ENCODE measurements at regions not wholly inside any gene's neighbourhood (a gene's known extent, or its start where the extent isn't known, plus 50 kb on each side); places are given as distances from the start of the nearest gene placed in this dataset.

DNA sequence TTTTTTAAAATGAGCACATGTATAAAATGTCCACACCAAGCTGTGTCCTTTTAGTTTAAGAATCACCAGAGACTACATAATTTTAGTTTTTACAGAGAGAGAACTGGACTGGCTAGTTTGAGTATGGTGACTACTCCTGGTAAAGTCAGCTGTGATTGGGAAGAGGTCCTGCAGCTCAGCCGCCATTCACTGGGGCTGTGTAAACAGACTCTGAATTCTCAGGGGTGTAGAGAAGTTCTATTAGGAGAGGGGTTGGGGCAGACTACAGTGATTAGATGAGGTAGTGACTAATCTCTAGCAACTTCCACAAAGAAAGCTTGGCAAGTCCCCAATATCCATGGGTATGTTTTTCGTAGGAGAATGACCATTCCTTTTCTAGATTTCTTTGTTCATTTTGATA is 341.2 kb upstream of the MAP3K7 start:
- no peak for DNase-seq (ENCODE audit: low spot score in 2 of 2)
- intact Hi-C loops (cut with DNase I; ENCODE audit: low total_unique reads): no loop called here
- H3K4me3 ChIP-seq (ENCODE audit: low read depth, poor library complexity, severe bottlenecking): no peak overlapping the region
- 69 to 77% methylated on average over 2 of the region's 2 CpGs for WGBS, 2 donors
- TF ChIP-seq, protein P1, sequence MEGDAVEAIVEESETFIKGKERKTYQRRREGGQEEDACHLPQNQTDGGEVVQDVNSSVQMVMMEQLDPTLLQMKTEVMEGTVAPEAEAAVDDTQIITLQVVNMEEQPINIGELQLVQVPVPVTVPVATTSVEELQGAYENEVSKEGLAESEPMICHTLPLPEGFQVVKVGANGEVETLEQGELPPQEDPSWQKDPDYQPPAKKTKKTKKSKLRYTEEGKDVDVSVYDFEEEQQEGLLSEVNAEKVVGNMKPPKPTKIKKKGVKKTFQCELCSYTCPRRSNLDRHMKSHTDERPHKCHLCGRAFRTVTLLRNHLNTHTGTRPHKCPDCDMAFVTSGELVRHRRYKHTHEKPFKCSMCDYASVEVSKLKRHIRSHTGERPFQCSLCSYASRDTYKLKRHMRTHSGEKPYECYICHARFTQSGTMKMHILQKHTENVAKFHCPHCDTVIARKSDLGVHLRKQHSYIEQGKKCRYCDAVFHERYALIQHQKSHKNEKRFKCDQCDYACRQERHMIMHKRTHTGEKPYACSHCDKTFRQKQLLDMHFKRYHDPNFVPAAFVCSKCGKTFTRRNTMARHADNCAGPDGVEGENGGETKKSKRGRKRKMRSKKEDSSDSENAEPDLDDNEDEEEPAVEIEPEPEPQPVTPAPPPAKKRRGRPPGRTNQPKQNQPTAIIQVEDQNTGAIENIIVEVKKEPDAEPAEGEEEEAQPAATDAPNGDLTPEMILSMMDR (IDR thresholded peaks at IDR 0.05): no peak
- no peak for TF ChIP-seq POLR2A (IDR thresholded peaks at IDR 0.05)

DNA sequence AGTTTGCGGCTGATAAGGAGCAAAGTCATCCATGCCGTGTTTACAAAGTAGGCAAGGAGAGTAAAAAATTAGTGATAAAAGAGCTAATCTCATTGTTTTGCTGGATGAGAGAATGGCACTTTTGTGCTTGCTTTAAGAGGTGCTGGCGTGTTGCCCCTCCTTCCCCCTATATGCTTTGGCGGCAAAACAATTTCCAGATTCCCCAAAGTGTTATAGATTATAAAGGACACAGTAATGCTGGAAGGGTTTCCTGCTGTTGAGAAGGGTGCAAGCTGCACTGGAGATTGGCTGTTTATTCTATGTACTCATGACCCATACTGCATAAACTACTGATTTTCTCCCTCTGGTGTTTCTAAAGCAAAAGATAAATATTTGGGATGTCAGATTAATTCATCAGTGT is 338.9 kb upstream of the MAP3K7 start:
- TF ChIP-seq POLR2A (IDR thresholded peaks at IDR 0.05): no peak
- TF ChIP-seq, protein P1 (IDR thresholded peaks at IDR 0.05): no peak
- intact Hi-C loops (cut with DNase I; ENCODE audit: low total_unique reads): no loop called here
- no peak for DNase-seq (ENCODE audit: low spot score in 2 of 2)
- H3K4me3 ChIP-seq (ENCODE audit: low read depth, poor library complexity, severe bottlenecking): no peak overlapping the region
- WGBS, 2 donors: 80 to 88% methylated on average over 4 of the region's 4 CpGs

DNA sequence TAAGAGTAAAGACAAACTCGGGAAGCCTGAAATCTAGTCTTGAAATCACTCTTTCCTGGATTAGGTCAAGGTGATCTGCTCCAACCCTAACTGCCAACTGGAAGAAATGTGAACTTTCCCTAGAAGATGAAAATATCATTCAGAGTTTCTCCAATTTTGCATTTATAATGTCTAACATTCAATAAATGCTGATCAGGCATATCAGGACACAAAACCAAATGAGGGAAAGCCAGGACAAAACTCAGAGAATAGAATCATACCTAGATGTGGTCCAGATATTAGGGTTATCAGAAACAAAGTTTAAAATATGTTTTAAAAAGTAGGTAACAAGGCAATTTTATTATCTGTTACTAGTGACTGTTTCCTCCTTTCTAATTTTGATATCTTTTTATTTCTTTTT is 335.5 kb upstream of the MAP3K7 start:
- TF ChIP-seq, protein P1 (IDR thresholded peaks at IDR 0.05): no peak
- TF ChIP-seq POLR2A (IDR thresholded peaks at IDR 0.05): no peak
- intact Hi-C loops (cut with DNase I; ENCODE audit: low total_unique reads): no loop called here
- 83 to 97% methylated on average over 1 of the region's 1 CpG for WGBS, 2 donors
- no peak for DNase-seq (ENCODE audit: low spot score in 2 of 2)
- no peak overlapping the region for H3K4me3 ChIP-seq (ENCODE audit: low read depth, poor library complexity, severe bottlenecking)

DNA sequence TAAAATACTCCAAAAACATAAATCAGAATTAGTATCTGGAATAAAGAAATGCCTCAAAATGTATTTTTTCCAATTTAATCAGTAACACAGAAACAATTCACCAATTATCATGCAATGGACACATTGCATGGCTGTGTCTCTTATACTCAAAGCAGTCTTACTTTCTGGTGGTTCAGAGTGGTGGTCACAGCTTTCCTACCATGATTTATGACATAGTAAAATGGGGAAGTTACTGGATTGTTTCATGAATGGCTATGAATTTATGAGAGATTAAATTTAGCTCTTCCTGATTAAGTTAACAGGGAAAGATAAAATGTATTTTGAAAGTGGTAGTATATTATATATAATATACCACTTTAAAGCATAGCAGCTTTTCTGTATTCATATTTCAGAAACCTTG is 331.5 kb upstream of the MAP3K7 start:
- intact Hi-C loops (cut with DNase I; ENCODE audit: low total_unique reads): no loop called here
- H3K4me3 ChIP-seq (ENCODE audit: low read depth, poor library complexity, severe bottlenecking): no peak overlapping the region
- no peak for DNase-seq (ENCODE audit: low spot score in 2 of 2)
- TF ChIP-seq POLR2A (IDR thresholded peaks at IDR 0.05): no peak
- TF ChIP-seq, protein P1 (IDR thresholded peaks at IDR 0.05): no peak

DNA sequence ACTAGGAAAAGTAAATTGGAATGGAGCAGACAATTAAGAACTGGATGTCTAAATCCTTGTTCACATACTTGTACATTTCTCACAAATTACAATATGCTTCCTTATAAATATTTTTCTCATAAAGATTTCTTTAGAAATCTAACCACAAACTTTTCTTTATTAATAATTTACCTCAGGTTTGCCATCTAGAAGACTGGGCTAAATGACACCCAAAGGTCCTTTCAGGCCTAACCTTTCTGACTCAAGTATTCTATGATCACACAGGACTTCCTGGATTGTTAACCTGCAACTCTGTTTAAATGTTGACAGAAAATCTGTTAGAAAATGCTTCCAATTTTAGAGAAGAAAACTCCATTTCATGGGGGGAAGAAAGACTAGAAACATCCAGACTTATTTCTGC is 330.5 kb upstream of the MAP3K7 start:
- intact Hi-C loops (cut with DNase I; ENCODE audit: low total_unique reads): no loop called here

DNA sequence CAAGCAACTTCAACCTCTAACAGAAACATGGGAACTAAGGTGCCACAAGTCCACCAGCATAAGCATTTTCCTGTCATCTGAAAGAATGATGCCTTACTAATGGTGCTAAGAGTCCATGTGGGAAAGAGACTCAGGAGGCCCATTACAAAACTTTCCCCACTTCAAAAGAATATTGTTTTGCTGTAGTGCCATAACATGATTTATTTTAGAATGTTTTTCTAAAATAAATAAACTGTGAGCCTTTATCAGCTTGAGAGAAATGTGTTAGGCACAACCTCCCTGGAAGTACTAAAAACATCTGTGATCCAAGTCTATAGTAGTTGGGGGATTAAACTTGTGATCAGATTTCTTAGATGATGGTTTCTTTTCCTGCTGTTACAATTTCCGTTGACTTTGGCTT is 330.1 kb upstream of the MAP3K7 start:
- 65 to 68% methylated on average over 1 of the region's 1 CpG for WGBS, 2 donors
- intact Hi-C loops (cut with DNase I; ENCODE audit: low total_unique reads): no loop called here
- DNase-seq (ENCODE audit: low spot score in 2 of 2): no peak
- no peak overlapping the region for H3K4me3 ChIP-seq (ENCODE audit: low read depth, poor library complexity, severe bottlenecking)
- TF ChIP-seq, protein P1 (IDR thresholded peaks at IDR 0.05): no peak
- TF ChIP-seq POLR2A (IDR thresholded peaks at IDR 0.05): no peak

More for the DNA sequence above, 330.5 kb upstream of the MAP3K7 start:
- H3K4me3 ChIP-seq (ENCODE audit: low read depth, poor library complexity, severe bottlenecking): no peak overlapping the region
- TF ChIP-seq POLR2A (IDR thresholded peaks at IDR 0.05): no peak
- TF ChIP-seq, protein P1 (IDR thresholded peaks at IDR 0.05): no peak
- no peak for DNase-seq (ENCODE audit: low spot score in 2 of 2)
